ENCODE measurements at regions not wholly inside any gene's neighbourhood (a gene's known extent, or its start where the extent isn't known, plus 50 kb on each side); places are given as distances from the start of the nearest gene placed in this dataset.
A peak's percentile ranks its signal among the peaks of the same experiment; 100 is the strongest.

- no peaks in the 10 kb centered on the region for H3K27me3 ChIP-seq
- H3K27ac ChIP-seq = no peak overlapping the region
- H3K9me3 ChIP-seq = no peaks in the 10 kb centered on the region
- no peak for DNase-seq (ENCODE audit: low spot score in 2 of 2)
- H3K4me1 ChIP-seq = peaks cover 4% of the 10 kb centered on the region
- no peak for TF ChIP-seq POLR2AphosphoS5 (IDR thresholded peaks at IDR 0.05)
- no peak for TF ChIP-seq CTCF (IDR thresholded peaks at IDR 0.05)
- no peak for TF ChIP-seq POLR2A (IDR thresholded peaks at IDR 0.05)
- no peak for TF ChIP-seq EP300 (IDR thresholded peaks at IDR 0.05)
- 76% methylated on average over 3 of the region's 3 CpGs for WGBS
- no peaks in the 10 kb centered on the region for H3K36me3 ChIP-seq
- H3K4me3 ChIP-seq = no peak overlapping the region
These were observed 80.8 kb upstream of the COL5A2 start for GRCh38 chr2:189260361-189260814.

- TF ChIP-seq POLR2A (IDR thresholded peaks at IDR 0.05) (no peak), EP300 (IDR thresholded peaks at IDR 0.05) (no peak), POLR2AphosphoS5 (IDR thresholded peaks at IDR 0.05) (no peak), CTCF (IDR thresholded peaks at IDR 0.05) (no peak)
- Histone ChIP-seq H3K27ac (no peak overlapping the region), H3K36me3 (no peaks in the 10 kb centered on the region), H3K9me3 (peaks cover 4% of the 10 kb centered on the region), H3K27me3 (no peaks in the 10 kb centered on the region), H3K4me1 (peaks cover 4% of the 10 kb centered on the region), H3K4me3 (no peak overlapping the region)
- DNase-seq (ENCODE audit: low spot score in 2 of 2) = no peak
- WGBS = 23% methylated on average over 2 of the region's 2 CpGs
These were observed 81.9 kb upstream of the COL5A2 start for GRCh38 chr2:189261431-189261841.

- Histone ChIP-seq H3K4me1 (peaks cover 4% of the 10 kb centered on the region), H3K36me3 (no peaks in the 10 kb centered on the region), H3K27ac (no peak overlapping the region), H3K27me3 (no peaks in the 10 kb centered on the region), H3K9me3 (peaks cover 4% of the 10 kb centered on the region), H3K4me3 (no peak overlapping the region)
- TF ChIP-seq POLR2AphosphoS5 (IDR thresholded peaks at IDR 0.05) = no peak
- no peak for TF ChIP-seq EP300 (IDR thresholded peaks at IDR 0.05)
- TF ChIP-seq POLR2A (IDR thresholded peaks at IDR 0.05) = no peak
- no peak for TF ChIP-seq CTCF (IDR thresholded peaks at IDR 0.05)
- no peak for DNase-seq (ENCODE audit: low spot score in 2 of 2)
- WGBS = 88% methylated on average over 1 of the region's 1 CpG
These were observed 82.4 kb upstream of the COL5A2 start for GRCh38 chr2:189261916-189262315.

- peaks cover 4% of the 10 kb centered on the region for H3K4me1 ChIP-seq
- H3K36me3 ChIP-seq = no peaks in the 10 kb centered on the region
- H3K27me3 ChIP-seq = no peaks in the 10 kb centered on the region
- H3K4me3 ChIP-seq = no peak overlapping the region
- 94% methylated on average over 3 of the region's 3 CpGs for WGBS
- H3K9me3 ChIP-seq = peaks cover 4% of the 10 kb centered on the region
- no peak for DNase-seq (ENCODE audit: low spot score in 2 of 2)
- TF ChIP-seq POLR2AphosphoS5 (IDR thresholded peaks at IDR 0.05) = no peak
- TF ChIP-seq POLR2A (IDR thresholded peaks at IDR 0.05) = no peak
- no peak for TF ChIP-seq EP300 (IDR thresholded peaks at IDR 0.05)
- TF ChIP-seq CTCF (IDR thresholded peaks at IDR 0.05) = no peak
- no peak overlapping the region for H3K27ac ChIP-seq
These were observed 86.2 kb upstream of the COL5A2 start for GRCh38 chr2:189265696-189266320.

- H3K4me1 ChIP-seq = peaks cover 4% of the 10 kb centered on the region
- H3K9me3 ChIP-seq = peaks cover 4% of the 10 kb centered on the region
- no peak for DNase-seq (ENCODE audit: low spot score in 2 of 2)
- H3K27me3 ChIP-seq = no peaks in the 10 kb centered on the region
- no peaks in the 10 kb centered on the region for H3K36me3 ChIP-seq
- peak overlapping the region; percentile 10 for H3K27ac ChIP-seq
- TF ChIP-seq POLR2A (IDR thresholded peaks at IDR 0.05) = no peak
- TF ChIP-seq CTCF (IDR thresholded peaks at IDR 0.05) = no peak
- no peak for TF ChIP-seq EP300 (IDR thresholded peaks at IDR 0.05)
- TF ChIP-seq POLR2AphosphoS5 (IDR thresholded peaks at IDR 0.05) = no peak
- 50% methylated on average over 2 of the region's 2 CpGs for WGBS
- H3K4me3 ChIP-seq = no peak overlapping the region
These were observed 87.9 kb upstream of the COL5A2 start for GRCh38 chr2:189267491-189267890.
